SK-MEL-5 (cell line): ENCODE measurements at regions not wholly inside any gene's neighbourhood (a gene's known extent, or its start where the extent isn't known, plus 50 kb on each side); places are given as distances from the start of the nearest gene placed in this dataset.

ENCODE experiments used
- DNase-seq: peaks from one replicate; pipeline ENCODE4 v3.0.0-alpha.2; 2016; ENCODE audit warnings: low read depth, low spot score
- in situ Hi-C: cut with HindIII; loops from 2 replicates; pipeline ENCODE4 v1.10.0; 2016; ENCODE audit warnings: low sequenced_read_pairs, high pct_unique_total_duplicates, low pct_unique_long_range_greater_than_20kb

DNA sequence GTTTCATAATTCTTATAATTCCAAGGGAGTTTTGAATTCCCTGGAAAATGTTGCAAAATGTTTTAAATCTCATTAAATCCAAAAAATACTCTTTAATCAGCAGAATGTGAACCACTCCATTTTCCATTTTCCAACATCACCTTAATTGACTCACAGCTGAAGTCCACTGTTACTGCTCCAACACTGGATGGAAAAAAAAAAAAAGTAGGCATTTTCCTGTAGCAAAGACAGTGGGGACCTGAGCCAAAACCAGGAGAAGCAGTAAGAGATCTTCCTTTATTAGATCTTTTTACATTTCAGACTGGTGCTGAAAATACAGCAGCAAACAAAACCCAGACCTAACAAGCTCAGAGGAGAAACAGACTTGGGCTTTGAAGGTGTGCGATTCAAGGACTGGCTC is 62.4 kb upstream of the SPATS2L start:
- no peak for DNase-seq
- in situ Hi-C loops = no loop called here

DNA sequence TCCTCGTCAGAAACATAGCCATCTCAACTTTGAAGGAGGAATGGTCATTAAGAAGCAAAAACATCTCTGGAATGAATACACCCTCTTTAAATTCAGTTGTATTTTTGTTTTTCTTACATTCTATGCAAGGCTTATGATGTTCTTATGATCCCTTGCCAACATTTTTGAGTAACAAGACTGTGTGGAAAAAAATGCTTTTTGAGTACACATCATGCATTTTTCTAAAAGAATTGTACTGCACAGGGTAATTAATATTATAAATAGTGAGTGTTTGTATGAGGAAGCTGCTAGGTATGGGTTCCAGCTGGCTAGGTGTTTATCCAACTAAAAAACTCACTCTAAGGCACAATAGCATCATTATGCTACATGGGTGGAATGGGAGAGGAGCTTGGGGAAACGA is 59.0 kb upstream of the SPATS2L start:
- in situ Hi-C loops = no loop called here
- DNase-seq = no peak

DNA sequence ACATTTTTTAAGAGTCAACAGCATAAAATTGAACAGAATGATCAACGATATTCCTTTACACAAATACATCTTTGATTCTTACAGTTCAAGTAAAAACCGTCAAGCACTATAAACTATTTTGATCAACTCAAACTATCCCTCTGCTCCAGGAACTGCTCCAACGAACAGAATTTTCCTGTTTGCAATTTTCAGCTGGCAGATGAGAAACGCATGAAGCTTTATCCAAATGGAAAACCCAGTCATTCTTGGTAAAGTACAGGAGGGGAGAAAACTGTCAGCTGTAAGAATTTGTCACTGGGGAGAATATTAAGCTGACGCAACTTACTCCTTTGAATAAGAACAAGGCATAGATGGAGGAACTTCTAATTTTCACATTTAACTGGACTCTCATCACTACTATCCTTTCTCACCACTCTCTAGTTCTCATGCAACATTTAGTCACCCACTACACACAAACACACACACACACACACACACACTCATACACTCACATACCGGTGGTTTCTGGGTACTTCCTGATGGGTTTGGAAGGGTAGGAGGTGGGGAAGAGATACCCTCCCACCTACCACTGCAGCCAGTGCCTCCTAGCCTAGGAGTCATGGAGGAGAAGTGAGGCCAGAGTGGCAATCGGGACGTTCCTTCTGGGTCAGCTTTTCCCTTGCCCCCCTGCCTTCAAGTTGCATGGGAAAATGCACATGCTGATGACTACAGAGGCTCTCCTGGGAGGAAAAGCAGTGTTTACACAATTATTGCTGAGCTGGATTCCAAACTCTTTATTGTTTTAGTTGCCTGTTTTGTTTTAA is 54.0 kb upstream of the SPATS2L start:
- in situ Hi-C loops = no loop called here
- DNase-seq = no peak

DNA sequence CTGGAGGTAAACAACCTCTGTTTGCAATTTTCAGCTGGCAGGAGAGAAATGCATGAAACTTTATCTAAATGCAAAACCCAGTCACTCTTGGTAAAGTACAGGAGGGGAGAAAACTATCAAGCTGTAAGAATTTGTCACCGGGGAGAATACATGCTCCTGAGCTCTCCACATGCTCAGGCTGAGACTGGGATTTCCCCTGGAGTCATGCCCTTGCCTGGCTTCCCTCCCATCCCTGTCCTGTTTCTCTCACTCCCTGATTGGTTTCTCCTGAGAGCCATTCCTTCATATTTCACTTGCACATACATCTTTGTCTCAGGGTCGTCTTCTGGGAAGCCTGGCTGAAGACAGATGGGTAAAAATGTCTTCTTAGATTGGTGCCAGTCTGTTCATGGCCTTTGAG is 52.9 kb upstream of the SPATS2L start:
- in situ Hi-C loops = no loop called here
- no peak for DNase-seq

DNA sequence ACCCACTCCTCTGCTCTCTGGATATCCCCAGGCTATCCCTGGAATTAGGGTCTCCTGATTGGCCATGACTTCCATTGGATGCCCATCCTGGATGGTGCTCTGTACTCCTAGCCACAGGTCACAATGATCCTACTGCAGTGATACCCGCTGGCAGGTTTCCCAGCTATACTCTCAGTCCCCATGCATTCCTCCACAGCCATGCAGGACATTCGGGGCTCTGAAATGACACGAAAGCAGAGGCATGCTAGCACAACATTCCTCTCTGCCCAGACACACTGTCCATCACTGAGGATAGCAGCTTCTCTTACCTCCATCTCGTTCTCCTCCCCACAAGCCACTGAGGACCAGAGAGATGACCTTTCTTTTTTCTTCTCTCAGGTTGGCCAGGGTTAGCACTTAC is 51.7 kb upstream of the SPATS2L start:
- in situ Hi-C loops = no loop called here
- no peak for DNase-seq

DNA sequence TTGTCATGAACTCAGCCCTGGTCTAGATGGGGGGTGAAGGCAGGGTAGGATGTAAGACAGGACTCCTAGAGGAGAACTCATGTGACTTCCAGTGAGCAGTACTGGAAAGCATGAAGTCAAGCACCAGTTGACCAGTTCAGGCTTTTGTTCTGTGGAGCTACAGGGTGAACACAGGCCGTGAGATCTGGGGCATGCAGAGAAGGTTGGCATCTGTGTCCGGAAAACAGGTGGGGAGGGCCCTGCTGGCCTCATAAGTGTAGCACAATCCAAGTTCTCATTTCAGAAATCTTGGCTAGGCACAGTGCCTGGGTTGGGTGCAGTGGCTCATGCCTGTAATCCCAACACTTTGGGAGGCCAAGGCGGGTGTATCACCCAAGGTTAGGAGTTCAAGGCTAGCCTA is 50.9 kb upstream of the SPATS2L start:
- no peak for DNase-seq
- in situ Hi-C loops = no loop called here
